ENCODE measurements at regions not wholly inside any gene's neighbourhood (a gene's known extent, or its start where the extent isn't known, plus 50 kb on each side); places are given as distances from the start of the nearest gene placed in this dataset.

DNA sequence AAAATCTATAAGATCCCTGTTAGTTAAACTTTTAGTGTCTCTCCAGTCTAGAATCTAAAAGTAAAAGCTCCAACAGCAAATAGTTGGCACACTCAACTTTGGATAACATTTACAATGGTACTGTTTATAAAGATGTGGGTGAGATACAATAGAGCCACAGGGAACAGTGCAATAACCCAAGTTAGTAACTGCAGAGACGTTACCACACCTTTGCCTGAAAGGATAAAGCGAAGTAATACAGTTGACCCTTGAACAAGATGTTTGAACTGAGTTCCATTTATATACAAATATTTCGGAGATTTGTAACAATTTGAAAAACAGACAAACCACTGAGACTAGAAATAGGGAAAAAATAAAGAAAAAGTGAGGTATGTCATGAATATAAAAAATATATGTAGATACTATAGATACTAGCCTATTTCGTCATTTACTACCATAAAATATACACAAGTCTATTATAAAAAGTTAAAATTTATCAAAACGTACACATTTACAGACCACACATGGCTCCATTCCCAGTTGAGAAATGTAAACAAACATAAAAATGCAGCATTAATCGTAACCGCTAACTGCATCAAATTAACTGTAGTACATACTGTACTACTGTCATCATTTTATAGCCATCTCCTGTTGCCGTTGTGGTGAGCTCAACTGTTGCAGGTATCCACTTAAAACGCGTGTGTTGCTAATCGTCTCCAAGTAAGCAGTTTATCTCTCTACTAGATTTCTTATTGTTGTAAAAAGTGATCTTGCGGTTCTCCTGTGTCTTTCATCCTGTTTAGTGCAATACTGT, 56.5 kb upstream of the HIF1A start:
- Histone ChIP-seq H3K27me3 (no peaks in the 10 kb centered on the region), H3K4me3 (no peak overlapping the region), H3K36me3 (no peaks in the 10 kb centered on the region), H3K4me1 (peaks cover 0 to 6% (median 0%) of the 10 kb centered on the region in 4 donors), H3K27ac (no peak overlapping the region), H3K9me3 (no peaks in the 10 kb centered on the region)
- TF ChIP-seq POLR2AphosphoS5 (IDR thresholded peaks at IDR 0.05) = no peak
- TF ChIP-seq POLR2A (IDR thresholded peaks at IDR 0.05) = no peak
- no peak for TF ChIP-seq EP300 (IDR thresholded peaks at IDR 0.05)
- TF ChIP-seq CTCF (IDR thresholded peaks at IDR 0.05) = no peak
- no peak for DNase-seq
- intact Hi-C loops (cut with DNase I) = no loop called here
- WGBS, 2 donors = 16 to 56% methylated on average over 12 of the region's 12 CpGs

DNA sequence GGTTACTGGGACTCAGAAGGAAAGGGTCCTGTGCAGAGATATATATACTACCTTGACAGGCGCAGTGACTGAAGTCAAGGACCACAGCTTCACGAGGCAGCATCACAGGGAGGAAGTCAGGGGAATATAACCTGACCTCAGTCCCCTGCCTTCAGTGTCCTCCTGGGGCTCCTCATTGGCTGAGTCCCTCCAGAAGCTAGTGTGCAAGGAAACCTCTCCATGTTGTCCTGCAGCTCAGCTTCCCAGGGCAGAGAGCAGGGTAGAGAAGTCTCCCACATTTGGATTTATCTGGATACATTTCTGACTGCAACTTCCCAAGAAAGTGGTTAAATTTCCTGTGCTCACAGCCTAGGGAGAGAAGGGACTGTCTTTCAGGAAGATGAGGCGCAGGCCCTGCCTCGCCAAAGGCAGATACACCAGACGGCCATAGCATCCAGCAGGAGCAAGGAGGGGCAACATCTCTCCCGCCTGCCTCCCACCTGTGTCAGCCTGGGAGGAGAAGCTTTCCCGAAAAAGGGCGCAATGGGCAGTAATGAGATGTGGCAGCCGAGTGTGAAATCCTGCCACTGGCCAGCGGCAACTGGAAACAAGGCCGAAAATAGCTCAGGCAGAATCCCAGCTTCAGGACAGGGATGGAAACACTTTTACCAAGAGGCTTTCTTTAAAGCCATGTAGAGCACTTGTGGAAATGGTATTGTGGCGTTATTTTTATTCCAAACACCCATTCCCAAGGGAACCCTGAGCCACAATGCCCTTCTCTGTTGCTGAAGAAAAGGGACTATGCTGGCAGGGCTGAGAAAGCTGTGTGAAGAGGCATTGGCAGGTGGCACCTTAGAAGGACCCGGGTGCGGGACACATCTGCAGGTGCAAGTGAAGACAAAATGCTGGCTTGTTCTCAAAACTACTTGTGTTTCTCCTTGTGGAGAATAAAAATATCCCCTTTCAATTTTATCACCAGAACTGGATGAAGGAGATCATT, 54.9 kb upstream of the HIF1A start:
- no peaks in the 10 kb centered on the region for H3K27me3 ChIP-seq
- peak overlapping the region in 1 of 4 donors; percentile 51 for H3K27ac ChIP-seq
- H3K36me3 ChIP-seq = no peaks in the 10 kb centered on the region
- DNase-seq = no peak
- H3K4me1 ChIP-seq = peaks cover 0 to 6% (median 0%) of the 10 kb centered on the region in 4 donors
- intact Hi-C loops (cut with DNase I) = no loop called here
- TF ChIP-seq EP300 (IDR thresholded peaks at IDR 0.05) = no peak
- TF ChIP-seq CTCF (IDR thresholded peaks at IDR 0.05) = no peak
- TF ChIP-seq POLR2A (IDR thresholded peaks at IDR 0.05) = no peak
- TF ChIP-seq POLR2AphosphoS5 (IDR thresholded peaks at IDR 0.05) = no peak
- H3K4me3 ChIP-seq = no peak overlapping the region
- WGBS, 2 donors = 87 to 92% methylated on average over 14 of the region's 14 CpGs
- H3K9me3 ChIP-seq = no peaks in the 10 kb centered on the region

DNA sequence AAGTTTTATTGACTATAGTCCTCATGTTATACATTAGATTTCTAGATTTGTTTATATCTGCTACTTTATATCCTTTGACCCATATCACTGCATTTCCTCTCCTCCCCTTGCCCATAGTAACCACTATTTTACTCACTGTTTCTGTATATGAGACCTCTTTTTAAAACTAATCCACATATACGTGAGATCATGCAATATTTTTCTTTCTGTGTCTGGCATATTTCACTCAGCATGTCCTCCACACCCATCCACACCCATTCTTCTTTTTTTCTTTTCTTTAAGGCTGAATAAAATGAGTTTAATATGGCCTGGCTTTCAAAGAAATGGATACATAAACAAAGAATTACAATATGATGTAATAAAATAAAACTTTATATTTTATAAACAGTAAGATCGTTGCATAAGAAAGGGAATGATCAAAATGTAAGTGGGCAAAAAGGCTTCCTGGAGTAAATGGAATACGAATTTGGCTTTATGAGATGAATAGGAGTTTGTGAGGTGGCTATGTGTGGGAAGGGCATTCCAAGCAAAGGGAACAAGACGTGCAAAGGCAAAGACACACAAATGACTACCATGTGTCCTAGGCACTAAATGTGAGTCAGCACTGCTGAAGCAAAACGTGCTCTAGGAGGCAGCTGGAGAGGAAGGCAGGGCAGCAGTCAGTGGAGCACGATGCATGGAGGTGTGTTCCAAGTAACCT, 53.2 kb upstream of the HIF1A start:
- intact Hi-C loops (cut with DNase I) = no loop called here
- WGBS, 2 donors = 20 to 65% methylated on average over 6 of the region's 6 CpGs
- Histone ChIP-seq H3K4me3 (no peak overlapping the region), H3K27ac (no peak overlapping the region), H3K9me3 (no peaks in the 10 kb centered on the region), H3K36me3 (no peaks in the 10 kb centered on the region), H3K4me1 (peaks cover 0 to 6% (median 0%) of the 10 kb centered on the region in 4 donors), H3K27me3 (no peaks in the 10 kb centered on the region)
- no peak for DNase-seq
- TF ChIP-seq EP300 (IDR thresholded peaks at IDR 0.05) = no peak
- no peak for TF ChIP-seq POLR2AphosphoS5 (IDR thresholded peaks at IDR 0.05)
- no peak for TF ChIP-seq POLR2A (IDR thresholded peaks at IDR 0.05)
- no peak for TF ChIP-seq CTCF (IDR thresholded peaks at IDR 0.05)

DNA sequence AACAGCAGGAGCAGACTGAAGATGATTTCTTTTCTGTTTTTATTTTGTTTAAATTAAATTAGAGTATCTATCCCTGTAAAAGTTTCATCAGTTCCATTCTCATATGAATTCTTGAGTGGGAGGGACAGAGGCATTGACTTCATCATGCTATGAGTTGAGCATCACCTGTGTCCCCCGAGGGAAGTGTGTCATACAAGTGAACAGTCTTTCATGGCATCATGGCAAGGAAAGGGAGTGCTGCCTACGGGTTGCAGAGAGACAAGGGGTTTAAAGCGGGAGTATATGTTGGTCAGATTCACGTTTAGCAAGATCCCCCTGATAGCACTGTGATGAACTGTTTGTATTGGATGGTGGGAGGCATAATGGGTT, 52.7 kb upstream of the HIF1A start:
- 93 to 95% methylated on average over 4 of the region's 4 CpGs for WGBS, 2 donors
- no peak for TF ChIP-seq POLR2AphosphoS5 (IDR thresholded peaks at IDR 0.05)
- no peak for TF ChIP-seq POLR2A (IDR thresholded peaks at IDR 0.05)
- TF ChIP-seq EP300 (IDR thresholded peaks at IDR 0.05) = no peak
- TF ChIP-seq CTCF (IDR thresholded peaks at IDR 0.05) = no peak
- H3K27me3 ChIP-seq = no peaks in the 10 kb centered on the region
- no peaks in the 10 kb centered on the region for H3K36me3 ChIP-seq
- H3K4me3 ChIP-seq = no peak overlapping the region
- peaks cover 0 to 6% (median 0%) of the 10 kb centered on the region in 4 donors for H3K4me1 ChIP-seq
- H3K27ac ChIP-seq = no peak overlapping the region
- H3K9me3 ChIP-seq = no peaks in the 10 kb centered on the region
- intact Hi-C loops (cut with DNase I) = no loop called here
- DNase-seq = no peak

Measured in sigmoid colon (tissue), 6 donors.